Activated CD8-positive, alpha-beta memory T cell treated with anti-CD3 and anti-CD28 coated beads for 4 hours (primary cell): ENCODE measurements at regions not wholly inside any gene's neighbourhood (a gene's known extent, or its start where the extent isn't known, plus 50 kb on each side); places are given as distances from the start of the nearest gene placed in this dataset.

Experiments used
- DNase-seq, 2 donors: peaks; one replicate each; pipeline ENCODE4 v3.0.0-alpha.2; 2020; ENCODE audit warnings: low read depth in 2 of 2

DNA sequence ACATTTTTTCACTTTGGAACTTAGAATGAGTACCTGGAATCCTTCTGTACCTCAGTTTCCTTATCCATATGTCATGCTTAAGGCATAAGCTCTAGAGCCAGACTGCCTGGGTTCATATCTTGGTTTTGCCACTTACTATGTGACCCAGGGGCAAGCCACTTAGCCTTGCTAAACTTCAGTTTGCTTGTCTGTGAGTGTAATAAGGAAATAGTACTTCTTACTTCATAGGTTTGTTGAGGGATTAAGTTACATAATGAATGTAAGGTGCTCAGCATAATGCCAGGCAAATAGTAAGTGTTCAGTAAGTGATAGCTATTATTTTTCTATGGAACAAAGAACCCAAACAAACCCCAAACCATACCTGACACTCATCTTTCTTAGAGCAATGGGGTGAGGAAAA is 225.1 kb downstream of the BCAT1 start:
- no peak for DNase-seq

DNA sequence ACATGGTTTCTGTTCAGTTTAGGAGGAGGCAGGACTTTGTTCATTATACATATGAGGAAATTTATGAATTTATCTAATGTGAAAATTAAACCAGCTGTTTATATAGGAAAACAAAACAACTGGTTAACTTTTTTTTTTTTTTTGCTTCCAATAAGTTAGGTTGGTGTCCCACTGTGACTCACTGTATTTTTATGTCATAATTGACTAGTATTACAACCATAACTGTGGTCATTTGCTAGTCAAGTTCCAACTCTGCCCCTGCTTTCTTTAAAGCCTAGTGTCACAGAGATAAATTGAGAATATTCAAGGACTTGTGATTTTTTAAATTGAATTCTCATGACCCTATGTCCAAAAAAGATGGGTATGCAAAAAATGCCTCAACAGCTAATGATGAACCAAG is 227.7 kb downstream of the BCAT1 start:
- no peak for DNase-seq

DNA sequence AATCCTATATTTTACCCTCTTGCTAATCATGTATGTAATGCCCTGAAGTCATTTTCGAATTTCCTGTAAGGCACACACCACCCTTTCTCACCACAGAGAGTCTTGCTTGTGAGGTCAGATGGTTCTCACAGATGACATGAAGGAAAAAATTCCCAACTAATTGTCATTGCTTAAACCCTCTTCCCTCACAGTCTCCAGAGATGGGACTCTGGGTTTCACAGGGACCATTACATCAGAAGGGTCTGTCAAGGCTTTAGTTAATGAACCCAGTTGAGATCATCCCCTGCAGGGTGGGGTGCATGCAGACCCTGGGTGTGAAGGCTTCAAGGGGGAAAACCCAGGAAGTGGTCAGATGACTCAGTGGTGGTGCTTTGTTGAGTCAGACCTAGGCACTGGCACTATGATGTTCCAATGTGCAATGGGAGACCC is 229.6 kb downstream of the BCAT1 start:
- DNase-seq = peak; percentile 8 to 15

DNA sequence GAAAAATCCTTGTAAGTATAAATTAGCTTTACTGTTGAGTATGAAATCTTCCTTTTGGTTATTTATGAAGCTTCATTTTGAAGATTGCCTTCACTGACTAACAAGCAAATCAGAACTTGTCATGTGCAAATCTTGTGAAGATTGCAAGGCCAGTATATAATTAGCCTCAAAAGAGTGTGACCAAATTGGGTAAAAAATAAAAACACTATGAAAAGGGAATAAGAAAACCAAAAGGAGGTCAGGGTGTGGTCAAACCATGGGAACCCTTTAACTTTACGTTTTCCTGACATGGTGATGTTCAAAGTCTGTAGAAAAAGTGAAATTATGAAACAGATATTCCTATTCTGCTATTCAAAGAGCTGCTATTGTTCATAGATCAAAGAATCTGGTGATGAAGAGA is 230.3 kb downstream of the BCAT1 start:
- DNase-seq = no peak

DNA sequence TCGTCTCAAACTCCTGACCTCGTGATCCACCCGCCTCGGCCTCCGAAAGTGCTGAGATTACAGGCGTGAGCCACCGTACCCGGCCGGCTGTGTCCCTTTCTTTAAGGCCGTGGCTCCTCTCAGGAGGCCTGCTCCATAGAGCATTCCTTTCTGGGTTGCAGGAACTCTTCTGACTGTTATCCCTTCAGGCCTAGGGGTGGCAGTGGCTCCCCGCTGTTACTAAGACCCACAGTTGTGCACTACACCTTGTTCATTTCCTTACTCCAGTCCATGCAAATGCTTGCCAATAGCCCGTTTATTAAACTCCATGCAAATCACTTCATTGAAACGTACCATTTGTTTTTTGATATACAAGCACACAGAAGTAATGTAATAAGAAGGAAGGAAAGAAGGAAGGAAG is 234.7 kb downstream of the BCAT1 start:
- DNase-seq = no peak

DNA sequence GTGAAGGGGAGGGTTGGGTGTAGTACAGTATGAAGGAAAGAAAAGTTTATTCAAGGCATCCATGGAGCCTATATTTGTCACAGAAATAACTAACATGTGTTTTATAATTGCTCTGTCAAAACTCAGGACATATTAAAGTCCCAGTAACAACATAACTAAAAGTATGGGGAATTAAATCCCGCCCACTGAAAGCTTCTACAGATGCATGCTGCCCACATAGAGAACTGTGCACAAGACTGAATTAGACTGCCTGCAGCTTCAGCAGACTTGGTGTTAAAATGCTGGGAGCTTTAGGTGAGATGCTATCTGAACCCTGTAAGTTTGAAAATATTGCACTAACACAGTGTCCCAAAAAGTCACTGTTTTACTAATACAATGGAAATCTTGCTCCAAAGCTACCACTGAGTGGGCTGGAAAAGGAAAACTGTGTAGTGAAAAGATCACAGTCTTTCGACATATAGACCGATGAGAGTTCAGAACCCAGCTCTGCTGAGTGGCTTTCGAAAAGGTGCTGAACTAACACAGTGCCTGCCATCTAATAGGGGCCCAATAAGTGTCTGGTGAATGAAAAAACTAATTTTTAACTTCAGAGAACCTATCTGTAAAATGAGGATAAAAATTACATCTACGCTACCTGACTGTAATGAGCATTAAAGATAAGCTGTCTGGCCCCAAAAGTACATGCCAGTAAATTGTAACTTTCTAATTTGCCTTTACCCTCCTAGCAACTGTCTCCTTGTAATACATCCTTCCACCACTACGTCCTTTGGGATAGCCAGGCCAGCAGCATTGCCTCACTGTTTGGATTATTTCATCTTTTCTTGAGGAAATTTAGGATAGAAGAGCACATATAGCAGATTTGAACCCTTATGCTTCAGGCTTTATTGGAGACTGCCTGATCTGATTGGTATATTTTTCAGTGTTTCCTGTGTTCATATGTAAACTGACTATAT is 237.6 kb downstream of the BCAT1 start:
- DNase-seq = no peak

DNA sequence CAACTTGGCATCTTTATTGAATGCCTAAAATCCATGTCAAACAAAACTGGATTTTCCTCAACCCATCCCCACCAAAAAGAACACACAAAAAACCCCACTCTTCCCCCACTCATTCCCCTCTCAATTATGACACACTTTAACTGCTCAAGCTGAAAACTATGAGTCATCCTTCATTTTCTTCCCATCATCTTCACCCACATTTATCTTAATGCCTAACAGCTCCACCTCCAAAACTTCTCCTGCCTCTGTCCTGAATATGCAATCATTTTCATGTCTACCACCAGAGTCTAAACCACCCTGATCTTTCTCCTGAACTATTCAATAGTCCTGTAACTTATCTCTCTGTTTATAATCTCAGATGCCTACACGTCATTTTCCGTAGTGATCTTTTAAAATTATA is 239.7 kb downstream of the BCAT1 start:
- DNase-seq = no peak

DNA sequence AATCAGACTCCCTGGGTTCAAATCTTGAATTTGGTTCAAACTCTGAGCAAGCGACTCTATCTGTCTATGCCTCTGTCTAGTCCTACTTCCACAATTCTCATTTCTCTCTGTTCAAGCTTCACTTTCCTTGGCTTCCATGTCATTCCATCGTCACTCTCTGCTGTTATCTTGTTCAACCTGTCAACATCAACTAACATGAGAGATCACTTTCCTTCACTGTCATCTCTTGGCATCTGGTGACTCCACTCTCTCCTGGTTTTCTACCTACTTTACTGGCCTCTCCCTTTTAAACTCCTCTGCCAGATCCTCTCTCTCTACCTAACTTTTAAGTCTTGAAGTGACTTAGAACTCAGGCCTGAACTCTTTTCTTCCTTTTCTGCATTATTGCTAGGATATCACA is 240.2 kb downstream of the BCAT1 start:
- no peak for DNase-seq

DNA sequence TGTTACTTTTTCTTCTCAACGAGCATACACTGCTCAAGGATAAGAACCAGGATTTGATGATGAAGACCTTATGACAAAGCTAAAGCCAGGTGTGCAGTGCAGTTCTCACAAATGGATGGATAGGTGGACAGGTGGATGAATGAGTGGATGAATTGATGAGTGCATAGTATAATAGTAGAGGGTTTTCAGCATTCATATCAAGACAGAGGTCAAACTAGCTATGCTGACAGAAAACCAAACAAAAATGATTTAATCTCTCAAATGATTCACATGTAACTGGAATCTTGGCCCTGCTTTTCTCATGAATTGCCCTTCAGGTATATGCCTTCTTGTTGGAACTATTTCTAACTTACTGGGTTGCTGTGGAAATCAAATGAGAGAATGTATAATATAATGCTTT is 240.9 kb downstream of the BCAT1 start:
- DNase-seq = no peak

DNA sequence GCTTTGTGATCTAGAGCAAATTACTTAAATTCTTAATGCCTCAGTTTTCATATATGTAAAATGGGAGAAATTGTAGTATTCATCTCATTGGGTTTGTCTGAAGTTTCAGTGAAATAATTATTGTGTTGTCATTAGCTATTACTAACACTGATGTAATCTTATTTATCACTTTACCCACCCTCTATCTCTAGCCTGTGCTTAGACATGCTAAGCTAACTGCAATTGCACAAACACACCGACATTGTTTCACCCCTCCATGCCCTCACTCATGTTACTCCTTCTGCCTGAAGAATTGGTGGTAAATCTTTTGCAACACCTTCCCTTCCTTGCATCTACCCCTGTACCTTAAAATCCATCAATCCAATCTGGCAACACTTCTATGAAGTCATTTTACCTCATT is 241.6 kb downstream of the BCAT1 start:
- no peak for DNase-seq

DNA sequence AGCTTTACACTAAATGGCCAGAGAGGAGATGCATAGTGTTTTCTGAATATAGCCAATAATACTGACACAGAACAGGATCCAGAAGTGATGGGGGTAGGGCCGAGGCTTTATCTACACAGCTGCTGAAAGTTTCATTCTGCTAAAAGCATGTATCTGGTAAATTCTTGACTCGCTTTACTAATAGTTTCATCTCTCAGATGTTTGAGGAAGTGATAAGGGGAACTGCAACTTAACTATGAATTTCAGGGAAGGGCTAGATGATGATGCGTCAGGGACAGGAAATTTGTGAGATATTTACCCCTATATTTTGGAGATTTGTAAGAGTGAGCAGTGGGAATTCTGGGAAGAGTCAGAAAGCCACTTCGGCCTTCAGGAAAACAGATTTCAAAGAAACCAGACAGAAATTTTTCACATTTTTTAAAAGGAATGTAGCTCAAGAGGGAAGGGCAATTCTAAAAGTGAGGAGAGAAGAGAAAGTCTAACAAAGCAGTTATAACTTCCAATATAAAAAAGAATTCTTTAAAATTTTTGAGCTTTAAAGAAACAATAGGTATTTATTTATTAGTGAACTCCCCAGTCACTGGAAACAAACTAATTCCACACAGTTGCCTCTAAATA is 243.1 kb downstream of the BCAT1 start:
- DNase-seq = no peak

DNA sequence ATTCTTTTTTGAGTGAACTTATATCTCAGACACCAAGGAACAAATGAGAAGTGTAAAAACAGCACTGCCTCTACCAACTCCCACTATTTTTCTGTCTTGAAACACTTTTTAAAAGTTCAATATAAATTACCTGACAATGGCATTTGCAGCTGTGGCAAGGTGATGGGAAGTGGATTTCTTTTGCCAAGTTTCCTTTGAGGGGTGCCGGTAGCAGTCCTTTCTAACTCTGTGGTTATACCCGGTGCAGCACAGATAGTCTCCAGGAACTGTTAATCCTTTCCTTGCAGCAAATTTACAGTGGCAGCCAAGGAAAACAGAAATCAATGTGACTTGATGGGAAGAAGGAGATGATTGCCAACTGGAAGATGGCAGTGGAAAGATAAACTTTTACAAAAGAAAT is 243.7 kb downstream of the BCAT1 start:
- no peak for DNase-seq

DNA sequence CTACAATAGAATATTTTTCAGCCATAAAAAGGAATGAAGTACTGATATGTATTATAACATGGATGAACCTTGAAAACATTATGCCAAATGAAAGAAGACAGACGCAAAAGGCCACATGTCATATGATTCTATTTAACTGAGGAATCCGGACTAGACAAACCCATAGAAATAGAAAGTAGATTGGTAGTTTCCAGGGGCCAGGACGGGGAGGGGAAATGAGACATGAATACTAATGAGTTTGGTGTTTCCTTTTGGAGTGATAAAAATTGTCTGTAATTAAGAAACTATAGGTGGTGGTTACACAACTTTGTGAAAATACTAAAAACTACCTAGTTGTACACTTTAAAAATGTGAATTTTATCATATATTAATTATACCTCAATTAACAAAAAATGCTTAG is 247.6 kb downstream of the BCAT1 start:
- no peak for DNase-seq

DNA sequence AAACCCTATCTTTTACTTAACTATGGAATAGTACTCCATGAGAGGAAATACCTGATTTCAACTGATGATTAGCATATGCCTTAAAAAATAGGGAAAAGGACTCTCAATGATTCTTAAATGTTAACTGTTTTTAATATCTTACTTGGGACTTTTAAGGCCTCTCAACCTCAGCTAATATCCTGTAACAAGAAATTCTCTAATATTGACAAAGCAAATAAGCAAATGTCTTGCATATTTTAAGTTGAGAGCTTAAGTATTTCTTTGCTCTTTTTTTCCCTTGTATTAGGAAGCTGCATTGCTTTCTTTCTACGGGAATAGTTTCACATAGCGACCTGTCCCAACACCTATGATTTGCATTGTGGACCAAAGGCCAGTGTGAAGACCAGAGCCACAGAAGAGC is 249.9 kb downstream of the BCAT1 start:
- DNase-seq = no peak

DNA sequence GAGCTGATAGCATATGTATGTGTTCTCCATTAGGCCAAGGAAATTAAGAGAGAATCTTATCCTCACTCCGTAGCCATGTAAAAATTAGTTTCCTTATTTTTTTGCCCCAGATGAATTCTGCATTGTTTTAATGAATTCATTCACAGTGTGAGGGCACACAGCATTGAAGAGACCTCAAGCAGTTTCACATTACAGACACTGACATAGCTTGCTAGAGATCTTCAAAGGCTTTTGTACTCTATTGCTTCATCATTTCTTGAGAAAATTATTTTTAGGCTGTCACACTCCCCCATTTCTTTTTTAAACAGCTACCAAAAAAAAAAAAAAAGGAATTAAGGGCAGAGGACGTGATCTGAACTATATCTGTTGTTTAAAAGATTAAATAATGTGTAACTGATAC is 251.1 kb downstream of the BCAT1 start:
- DNase-seq = no peak

DNA sequence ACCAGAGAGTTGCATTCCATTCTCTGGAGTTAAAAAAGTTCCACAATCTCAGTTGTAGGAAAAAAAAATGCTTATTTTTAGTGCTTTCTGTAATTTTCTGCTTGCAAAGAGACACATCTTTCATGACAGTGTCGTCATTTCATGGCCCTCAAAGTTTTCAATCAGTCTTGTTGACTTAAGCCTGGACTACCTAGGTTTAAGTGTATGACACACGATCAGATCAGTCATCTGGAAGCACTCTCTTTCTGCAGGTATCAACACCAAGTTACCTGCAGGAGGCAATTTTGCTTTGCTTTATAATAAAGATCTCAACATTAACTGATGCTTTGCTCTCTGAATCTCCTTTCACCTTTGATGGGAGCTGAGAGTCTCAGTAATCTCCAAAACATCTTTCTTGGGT is 251.6 kb downstream of the BCAT1 start:
- DNase-seq = no peak

DNA sequence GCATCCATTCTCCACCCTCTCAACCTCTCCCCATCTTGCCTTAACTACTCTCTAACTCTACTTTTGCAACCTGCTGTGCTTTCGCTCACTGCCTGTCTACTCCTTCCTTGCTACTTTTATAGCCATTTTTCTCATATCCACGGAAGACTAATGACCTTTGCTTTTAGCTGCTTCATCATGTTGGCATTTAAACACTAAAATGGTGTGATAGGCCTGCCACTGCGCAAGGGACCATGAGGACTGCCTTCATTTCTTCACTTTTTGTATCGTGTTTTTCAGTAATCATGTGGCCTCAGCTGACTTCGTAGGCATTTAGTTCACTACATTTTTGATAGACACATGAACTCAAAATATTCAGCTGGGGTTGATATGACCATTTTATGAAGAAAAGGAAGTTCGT is 252.1 kb downstream of the BCAT1 start:
- no peak for DNase-seq

DNA sequence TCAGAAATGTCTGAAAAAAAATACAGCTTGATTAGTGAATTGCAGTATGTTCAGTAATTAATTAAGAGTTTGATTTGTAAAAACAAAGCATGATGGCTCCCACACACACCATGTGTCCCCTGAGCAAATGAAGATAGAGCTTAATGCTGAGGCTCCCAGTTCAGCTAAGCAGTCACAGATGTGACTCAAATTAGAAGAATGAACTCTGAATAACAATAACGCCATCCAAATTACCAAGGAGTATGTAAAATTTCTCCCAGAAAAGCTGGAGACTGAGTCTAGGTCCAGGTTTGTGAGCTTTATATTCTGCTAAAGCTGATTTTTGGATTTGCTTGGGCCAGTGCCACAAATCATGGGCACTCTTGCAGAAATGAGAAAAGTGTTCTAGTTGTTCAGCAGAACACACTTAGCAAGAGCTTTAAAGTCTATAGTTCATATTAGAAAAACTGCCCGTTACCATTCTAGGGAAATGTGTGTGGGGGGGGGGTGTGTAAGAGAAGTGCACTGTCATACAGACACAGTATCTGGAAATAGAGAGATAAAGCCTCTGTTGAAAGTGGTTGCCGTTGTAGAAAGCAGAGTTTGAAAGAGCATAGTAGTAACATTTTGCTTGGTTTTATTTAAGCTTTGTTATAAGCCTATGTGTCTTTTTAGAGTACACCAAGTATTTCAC is 253.1 kb downstream of the BCAT1 start:
- DNase-seq = no peak

DNA sequence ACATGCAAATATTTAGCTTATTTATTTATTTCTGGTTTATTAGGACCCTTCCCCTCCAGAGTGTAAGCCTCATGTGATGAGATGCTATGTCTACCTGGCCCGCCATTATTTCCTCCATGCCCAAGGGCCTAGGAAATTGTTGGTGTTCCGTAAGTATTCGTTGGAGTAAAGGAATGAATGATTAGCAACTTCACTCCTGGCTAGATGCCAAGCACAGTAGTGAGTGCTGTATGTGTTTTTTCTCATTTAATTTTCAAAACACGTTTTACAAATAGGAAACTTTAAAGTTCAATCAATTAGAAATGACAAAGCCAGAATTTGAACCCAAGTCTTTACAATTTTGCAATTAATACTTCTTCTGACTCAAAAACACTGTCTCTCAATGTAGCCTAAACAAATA is 253.8 kb downstream of the BCAT1 start:
- no peak for DNase-seq

DNA sequence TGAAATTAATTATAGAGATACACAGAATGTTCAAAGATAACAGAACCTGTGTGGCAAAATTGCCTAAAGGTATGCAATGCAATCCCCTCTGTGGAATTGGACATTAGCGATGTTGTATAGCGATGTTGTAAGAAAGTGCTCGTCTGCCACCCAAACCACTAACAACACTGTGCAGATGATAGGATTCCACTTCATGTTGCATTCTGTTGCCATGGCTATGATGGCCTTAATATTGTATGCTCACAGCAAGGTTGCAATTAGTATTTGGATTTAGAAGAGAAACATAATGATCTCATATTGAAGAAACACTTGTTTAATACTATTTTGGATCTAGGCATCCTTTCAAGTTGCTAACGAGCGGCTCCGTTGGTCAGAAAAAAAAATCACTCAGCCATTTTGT is 260.3 kb downstream of the BCAT1 start:
- DNase-seq = no peak

DNA sequence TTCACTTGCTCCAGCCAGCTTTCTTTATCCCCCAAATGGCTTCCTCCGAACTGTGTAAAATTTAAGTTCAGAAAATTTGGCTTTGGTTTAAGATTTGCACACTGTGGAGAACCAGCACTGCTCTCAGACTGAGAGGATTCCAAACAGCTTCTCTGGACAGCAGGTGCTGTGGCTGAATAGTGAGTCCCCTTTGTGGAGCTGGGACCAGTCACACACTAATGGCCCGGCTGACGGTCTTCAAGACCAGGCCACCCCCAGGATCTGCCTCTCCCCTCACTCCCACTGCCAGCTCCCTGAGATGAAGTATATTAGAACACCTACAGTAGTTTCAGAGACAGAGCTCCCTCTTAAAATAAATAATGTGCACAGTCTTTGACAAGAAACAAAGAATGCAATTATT is 267.3 kb downstream of the BCAT1 start:
- no peak for DNase-seq

DNA sequence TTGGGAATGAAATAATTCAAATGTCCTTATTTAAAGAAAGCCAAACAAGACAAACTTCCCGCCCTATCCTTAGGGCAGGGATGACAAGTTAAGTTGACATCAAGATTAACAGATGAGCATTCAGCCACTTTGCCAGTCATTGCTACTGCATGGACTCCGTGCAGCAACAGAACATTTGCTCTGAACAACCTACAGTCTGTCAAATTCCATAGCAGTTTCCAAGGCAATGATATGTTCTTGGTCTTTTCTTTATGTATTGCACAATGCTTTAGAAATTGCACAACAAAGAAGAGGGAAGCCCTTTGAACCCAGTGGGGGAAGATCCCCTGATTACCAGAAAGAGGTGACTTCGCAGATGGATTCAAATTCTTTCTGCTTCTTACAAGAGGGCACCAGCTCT is 269.8 kb downstream of the BCAT1 start:
- no peak for DNase-seq

DNA sequence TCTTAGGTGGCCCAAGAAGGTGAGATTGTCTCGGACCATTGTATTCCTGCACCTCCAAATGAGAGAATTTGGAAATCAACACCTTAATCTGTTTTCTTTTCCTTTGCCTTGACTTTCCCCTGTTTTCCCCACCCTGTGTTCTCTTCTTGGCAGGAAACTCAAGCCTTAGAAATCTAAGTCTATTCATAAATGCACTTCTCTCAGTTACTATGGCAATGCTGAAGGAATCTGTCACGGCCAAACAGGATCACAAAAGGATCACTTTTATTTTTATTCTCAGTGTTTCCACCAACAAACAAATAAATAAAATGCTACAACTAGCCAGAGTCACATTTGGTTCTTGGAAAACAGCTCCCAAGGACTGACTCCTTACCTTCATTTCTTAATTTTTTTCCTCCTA is 270.5 kb downstream of the BCAT1 start:
- DNase-seq = no peak
